Kidney (tissue), 13 donors: ENCODE measurements at regions not wholly inside any gene's neighbourhood (a gene's known extent, or its start where the extent isn't known, plus 50 kb on each side); places are given as distances from the start of the nearest gene placed in this dataset.

Source experiments
- DNase-seq, 5 donors: peaks; one replicate each; pipeline ENCODE4 v3.0.0-alpha.2; 2013 to 2020
- FAIRE-seq: peaks from 2 replicates; lab custom pipeline; 2012; peaks lifted over from hg19 to GRCh38; lab: Jason Lieb, UNC
- H3K27ac ChIP-seq, 2 donors: one replicate each; pipeline ENCODE4 v1.7.0; 2013; ENCODE audit warnings: low read depth in 2 of 2, low read length in 2 of 2, inconsistent platforms in 1 of 2
- H3K27me3 ChIP-seq: one replicate; pipeline ENCODE4 v1.7.1; 2013; ENCODE audit warnings: low read length, inconsistent platforms; ENCODE audit not compliant: control insufficient read depth, insufficient read depth
- H3K36me3 ChIP-seq, 3 donors: one replicate each; pipeline versions ENCODE4 v1.7.0 to v1.7.1; 2013; ENCODE audit warnings: low read length in 3 of 3, control low read depth in 1 of 3, inconsistent platforms in 1 of 3; ENCODE audit not compliant: insufficient read depth in 3 of 3, control insufficient read depth in 2 of 3
- H3K4me1 ChIP-seq, 3 donors: one replicate each; pipeline versions ENCODE4 v1.7.0 to v1.7.1; 2013; ENCODE audit warnings: low read length in 3 of 3, inconsistent platforms in 1 of 3, low read depth in 1 of 3; ENCODE audit not compliant: control insufficient read depth in 2 of 3, insufficient read depth in 2 of 3
- H3K4me3 ChIP-seq, 3 donors: one replicate each; pipeline versions ENCODE4 v1.7.0 to v1.8.1; 2013; ENCODE audit warnings: low read length in 3 of 3, control low read depth in 1 of 3, inconsistent platforms in 1 of 3
- H3K9ac ChIP-seq, 3 donors: one replicate each; pipeline versions ENCODE4 v1.7.0 to v1.7.1; 2013; ENCODE audit warnings: low read length in 3 of 3, control low read depth in 1 of 3, inconsistent platforms in 1 of 3
- H3K9me3 ChIP-seq, 3 donors: one replicate each; pipeline versions ENCODE4 v1.7.0 to v1.7.1; 2013; ENCODE audit warnings: low read length in 3 of 3, control low read depth in 1 of 3, inconsistent platforms in 1 of 3; ENCODE audit not compliant: control insufficient read depth in 2 of 3, insufficient read depth in 1 of 3
- CTCF ChIP-seq: IDR thresholded peaks from 3 replicates; pipeline ENCODE4 v1.5.1; 2012; ENCODE audit warnings: mild to moderate bottlenecking, moderate library complexity, borderline replicate concordance; ENCODE audit not compliant: insufficient read depth; ENCODE audit errors: extremely low read depth
- intact Hi-C: fragments of 100-400 bp; cut with DNase I; formaldehyde crosslinking; loops from one replicate; pipeline ENCODE4 v1.11.1; 2022
- donor health status: control.
- donor health status: control.
- donor health status: control.
- donor health status: control.
- donor health status: control.
- donor health status: DM: yes; HTN: yes; CAD: no.
- donor health status: Normal renal cell carcinoma (clear cell type).

GRCh38 chr6:95521181-95521580 is 56.2 kb upstream of the MANEA start:
- H3K4me1 ChIP-seq = no peaks in the 10 kb centered on the region
- no peak for FAIRE-seq
- intact Hi-C loops = no loop called here

More at GRCh38 chr6:95521181-95521580, 56.2 kb upstream of the MANEA start:
- Histone ChIP-seq H3K27ac (no peak overlapping the region), H3K27me3 (no peaks in the 10 kb centered on the region), H3K4me3 (no peak overlapping the region), H3K9ac (no peak overlapping the region), H3K36me3 (no peaks in the 10 kb centered on the region), H3K9me3 (no peaks in the 10 kb centered on the region)
- no peak for DNase-seq
- TF ChIP-seq CTCF = no peak
